ENCODE measurements at regions not wholly inside any gene's neighbourhood (a gene's known extent, or its start where the extent isn't known, plus 50 kb on each side); places are given as distances from the start of the nearest gene placed in this dataset.

DNA sequence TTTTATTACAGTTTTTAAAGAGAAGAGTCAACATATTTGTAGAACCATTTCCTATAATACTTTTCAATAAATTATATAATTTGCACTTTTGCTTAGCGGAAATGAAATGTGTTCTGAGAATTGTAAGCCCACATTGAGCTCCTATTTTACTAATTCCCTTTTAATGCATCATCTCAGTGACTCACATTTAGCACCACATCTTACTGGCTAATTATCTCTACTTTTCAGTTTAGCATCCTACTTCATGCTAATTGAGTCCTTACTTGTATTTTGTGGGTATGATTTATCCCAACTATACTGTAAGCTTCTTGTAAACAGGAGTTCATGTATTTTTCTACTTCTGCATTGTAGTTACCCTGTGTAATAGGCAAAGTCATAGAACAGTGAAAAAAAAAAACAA is 67.5 kb downstream of the TMX1 start:
- Histone ChIP-seq H3K27ac (no peak overlapping the region), H3K4me1 (no peaks in the 10 kb centered on the region), H3K9me3 (no peaks in the 10 kb centered on the region), H3K4me3 (no peak overlapping the region), H3K36me3 (no peaks in the 10 kb centered on the region), H3K27me3 (no peaks in the 10 kb centered on the region)
- intact Hi-C loops (cut with DNase I): no loop called here
- DNase-seq: no peak
- TF ChIP-seq, protein P1, sequence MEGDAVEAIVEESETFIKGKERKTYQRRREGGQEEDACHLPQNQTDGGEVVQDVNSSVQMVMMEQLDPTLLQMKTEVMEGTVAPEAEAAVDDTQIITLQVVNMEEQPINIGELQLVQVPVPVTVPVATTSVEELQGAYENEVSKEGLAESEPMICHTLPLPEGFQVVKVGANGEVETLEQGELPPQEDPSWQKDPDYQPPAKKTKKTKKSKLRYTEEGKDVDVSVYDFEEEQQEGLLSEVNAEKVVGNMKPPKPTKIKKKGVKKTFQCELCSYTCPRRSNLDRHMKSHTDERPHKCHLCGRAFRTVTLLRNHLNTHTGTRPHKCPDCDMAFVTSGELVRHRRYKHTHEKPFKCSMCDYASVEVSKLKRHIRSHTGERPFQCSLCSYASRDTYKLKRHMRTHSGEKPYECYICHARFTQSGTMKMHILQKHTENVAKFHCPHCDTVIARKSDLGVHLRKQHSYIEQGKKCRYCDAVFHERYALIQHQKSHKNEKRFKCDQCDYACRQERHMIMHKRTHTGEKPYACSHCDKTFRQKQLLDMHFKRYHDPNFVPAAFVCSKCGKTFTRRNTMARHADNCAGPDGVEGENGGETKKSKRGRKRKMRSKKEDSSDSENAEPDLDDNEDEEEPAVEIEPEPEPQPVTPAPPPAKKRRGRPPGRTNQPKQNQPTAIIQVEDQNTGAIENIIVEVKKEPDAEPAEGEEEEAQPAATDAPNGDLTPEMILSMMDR (IDR thresholded peaks at IDR 0.05): no peak
- no peak for ATAC-seq

DNA sequence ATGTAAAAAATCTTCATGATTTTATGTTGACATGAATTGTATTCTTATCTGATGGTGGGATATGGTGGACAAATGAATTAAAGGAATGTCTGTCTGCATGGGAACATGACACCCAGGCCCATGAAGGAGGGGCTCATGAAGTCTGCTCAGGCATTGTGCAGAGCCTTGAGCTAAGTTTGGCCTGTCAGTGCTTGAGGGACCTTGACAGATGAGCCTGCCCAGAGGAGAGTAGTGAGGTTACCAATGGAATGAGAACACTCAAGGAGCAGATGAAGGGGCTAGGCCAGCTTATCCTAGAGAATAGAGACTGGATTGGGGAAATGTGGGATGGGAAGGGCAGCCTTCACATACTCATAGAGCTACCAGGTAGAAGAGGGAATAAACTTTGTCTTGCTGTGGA is 68.8 kb downstream of the TMX1 start:
- ATAC-seq (no peak), DNase-seq (no peak)
- H3K9me3 ChIP-seq: no peaks in the 10 kb centered on the region
- no peak overlapping the region for H3K27ac ChIP-seq
- TF ChIP-seq, protein P1 (IDR thresholded peaks at IDR 0.05): no peak
- no peaks in the 10 kb centered on the region for H3K36me3 ChIP-seq
- intact Hi-C loops (cut with DNase I): no loop called here
- H3K4me3 ChIP-seq: no peak overlapping the region
- H3K4me1 ChIP-seq: no peaks in the 10 kb centered on the region
- no peaks in the 10 kb centered on the region for H3K27me3 ChIP-seq

DNA sequence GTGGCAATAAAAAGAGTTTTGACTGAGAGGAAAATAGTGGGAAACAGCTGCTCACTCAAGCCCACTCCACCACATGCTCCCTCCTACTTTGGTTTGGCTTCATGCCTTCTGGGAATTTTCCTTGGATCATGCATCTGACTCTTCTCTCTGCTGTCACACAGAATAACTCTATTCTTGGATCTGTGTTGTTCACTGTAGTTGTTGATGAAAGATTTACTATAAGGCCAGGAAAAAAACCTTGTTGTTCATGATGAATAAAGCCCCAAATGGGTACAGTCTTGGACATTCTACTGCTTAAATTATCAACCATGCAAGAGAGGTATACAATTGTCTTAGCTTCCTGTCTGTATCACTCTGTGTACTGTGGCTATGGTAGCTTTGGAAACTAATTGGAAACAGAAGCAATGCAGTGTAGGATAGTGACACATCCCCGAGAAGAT is 70.5 kb downstream of the TMX1 start:
- H3K36me3 ChIP-seq: no peaks in the 10 kb centered on the region
- TF ChIP-seq, protein P1 (IDR thresholded peaks at IDR 0.05): no peak
- H3K27ac ChIP-seq: peak overlapping the region; percentile 11 to 45

DNA sequence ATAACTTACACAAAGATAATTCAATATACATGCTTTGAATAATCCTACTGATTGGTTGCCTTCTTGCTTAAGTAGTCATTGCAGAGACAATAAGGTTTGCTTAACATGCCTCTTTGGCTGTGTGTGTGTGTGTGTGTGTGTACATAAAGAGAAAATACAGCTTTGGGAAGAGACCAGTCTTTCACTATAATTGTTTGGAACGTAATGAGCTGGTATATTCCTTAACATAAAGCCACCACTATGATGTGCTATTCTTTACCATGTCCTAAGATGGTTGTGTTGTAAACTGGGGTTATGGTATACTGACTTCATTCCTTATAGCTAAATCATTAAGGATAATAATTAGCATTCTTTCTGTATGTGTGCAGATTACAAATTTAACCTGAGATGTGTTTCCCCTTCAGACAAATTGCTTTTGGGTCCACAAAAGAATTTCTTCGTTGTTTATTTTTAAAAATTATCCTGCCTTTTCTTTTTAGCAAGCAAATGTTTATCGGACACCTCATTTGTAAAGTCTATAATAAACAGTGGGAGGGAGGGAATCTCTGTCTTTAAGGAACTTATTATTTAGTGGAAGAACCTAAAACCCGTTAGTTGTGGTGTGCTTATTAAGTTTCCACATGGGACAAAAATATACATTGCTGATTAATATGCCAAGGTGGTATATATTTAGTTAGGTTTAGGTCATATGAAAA is 74.4 kb downstream of the TMX1 start:
- Histone ChIP-seq H3K4me1 (no peaks in the 10 kb centered on the region), H3K4me3 (no peak overlapping the region), H3K9me3 (no peaks in the 10 kb centered on the region), H3K36me3 (no peaks in the 10 kb centered on the region), H3K27ac (no peak overlapping the region), H3K27me3 (no peaks in the 10 kb centered on the region)
- intact Hi-C loops (cut with DNase I): no loop called here
- DNase-seq: peak in 1 of 4 donors; percentile 21
- no peak for ATAC-seq
- TF ChIP-seq, protein P1 (IDR thresholded peaks at IDR 0.05): no peak

More for the DNA sequence above, 70.5 kb downstream of the TMX1 start:
- Histone ChIP-seq H3K27me3 (no peaks in the 10 kb centered on the region), H3K4me1 (no peaks in the 10 kb centered on the region), H3K4me3 (no peak overlapping the region), H3K9me3 (no peaks in the 10 kb centered on the region)
- ATAC-seq: peak; percentile 57
- DNase-seq: peak in 2 of 4 donors; percentile 74 to 85
- intact Hi-C loops (cut with DNase I): no loop called here

DNA sequence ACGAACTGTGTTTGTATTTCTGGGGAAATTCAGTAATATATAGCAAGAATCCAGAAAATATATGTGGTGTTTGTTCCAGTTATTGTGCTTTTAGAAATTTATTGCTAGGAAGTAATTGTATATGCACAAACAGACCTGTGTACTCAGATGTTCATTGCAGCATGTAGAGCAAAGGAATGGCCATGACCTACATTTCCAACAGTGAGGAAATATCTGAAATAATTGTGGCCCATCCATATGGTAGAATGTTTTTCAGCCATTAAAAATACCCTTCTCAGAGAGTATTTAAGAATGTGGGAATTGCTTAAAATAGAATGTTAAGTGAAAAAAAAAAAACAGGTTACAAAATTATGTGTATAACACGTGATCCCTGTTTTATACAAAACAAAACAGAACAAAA is 77.3 kb downstream of the TMX1 start:
- Histone ChIP-seq H3K27ac (no peak overlapping the region), H3K36me3 (no peaks in the 10 kb centered on the region), H3K4me3 (no peak overlapping the region), H3K27me3 (no peaks in the 10 kb centered on the region), H3K4me1 (no peaks in the 10 kb centered on the region), H3K9me3 (no peaks in the 10 kb centered on the region)
- intact Hi-C loops (cut with DNase I): no loop called here
- ATAC-seq (no peak), DNase-seq (no peak)
- TF ChIP-seq, protein P1 (IDR thresholded peaks at IDR 0.05): no peak

All from left lung (tissue), 4 donors.